HepG2 (cell line): ENCODE measurements at regions not wholly inside any gene's neighbourhood (a gene's known extent, or its start where the extent isn't known, plus 50 kb on each side); places are given as distances from the start of the nearest gene placed in this dataset.

Experiments
- ATF2 ChIP-seq: sonication (generic); formaldehyde crosslinking; IDR thresholded peaks from 2 replicates; pipeline ENCODE4 v1.4.0; 2020; ENCODE audit warnings: missing genetic modification reagents
- FOSL1 ChIP-seq: sonication (generic); formaldehyde crosslinking; IDR thresholded peaks from 2 replicates; pipeline ENCODE4 v1.9.0; 2021; ENCODE audit warnings: missing genetic modification reagents, borderline replicate concordance
- GABPA ChIP-seq, 2 experiments: IDR thresholded peaks; 2 replicates each; pipeline ENCODE4 v1.6.1; 2011 to 2016; ENCODE audit warnings: low read depth in 2 of 2, low read length in 1 of 2, missing biosample characterization in 1 of 2, missing genetic modification characterization in 1 of 2
- HES4 ChIP-seq: sonication (generic); formaldehyde crosslinking; IDR thresholded peaks from 2 replicates; pipeline ENCODE4 v1.9.0; 2021; ENCODE audit warnings: mild to moderate bottlenecking, missing genetic modification reagents, borderline replicate concordance
- POLR2AphosphoS5 ChIP-seq: IDR thresholded peaks from 2 replicates; pipeline ENCODE4 v1.6.1; 2012; ENCODE audit warnings: low read depth, low read length
- SETDB1 ChIP-seq: sonication (generic); formaldehyde crosslinking; IDR thresholded peaks from 2 replicates; pipeline ENCODE4 v1.5.1; 2020; ENCODE audit warnings: missing genetic modification reagents, mild to moderate bottlenecking, borderline replicate concordance
- SKIL ChIP-seq: sonication (generic); formaldehyde crosslinking; IDR thresholded peaks from 2 replicates; pipeline ENCODE4 v1.8.0; 2022; ENCODE audit warnings: missing genetic modification reagents, mild to moderate bottlenecking, moderate library complexity, borderline replicate concordance
- ZFP36 ChIP-seq: fragments of 150-350 bp; IDR thresholded peaks from 2 replicates; pipeline ENCODE4 v1.6.1; 2018; ENCODE audit warnings: borderline replicate concordance, low read length, low read depth; ENCODE audit not compliant: partially characterized antibody

- no peak for TF ChIP-seq FOSL1 (CRISPR knock-in tag)
- no peak for TF ChIP-seq ATF2 (CRISPR knock-in tag)
- TF ChIP-seq SKIL (CRISPR knock-in tag) = no peak
- TF ChIP-seq ZFP36 = no peak
- no peak for TF ChIP-seq GABPA (IDR thresholded peaks at IDR 0.05; ENCODE audit: low read depth, low read length)
- TF ChIP-seq GABPA (CRISPR knock-in tag; IDR thresholded peaks at IDR 0.05; ENCODE audit: low read depth) = no peak
- no peak for TF ChIP-seq POLR2AphosphoS5
- no peak for TF ChIP-seq HES4 (CRISPR knock-in tag)
- no peak for TF ChIP-seq SETDB1 (CRISPR knock-in tag)
Measured at GRCh38 chr14:23877111-23877510, 76.5 kb upstream of the DHRS4 start.
